ENCODE measurements at regions not wholly inside any gene's neighbourhood (a gene's known extent, or its start where the extent isn't known, plus 50 kb on each side); places are given as distances from the start of the nearest gene placed in this dataset.
"Not testable (repeated sequence)": the region's sequence is repeated elsewhere in the genome, so short reads cannot be mapped to it uniquely, and the experiment has no call there.

DNA sequence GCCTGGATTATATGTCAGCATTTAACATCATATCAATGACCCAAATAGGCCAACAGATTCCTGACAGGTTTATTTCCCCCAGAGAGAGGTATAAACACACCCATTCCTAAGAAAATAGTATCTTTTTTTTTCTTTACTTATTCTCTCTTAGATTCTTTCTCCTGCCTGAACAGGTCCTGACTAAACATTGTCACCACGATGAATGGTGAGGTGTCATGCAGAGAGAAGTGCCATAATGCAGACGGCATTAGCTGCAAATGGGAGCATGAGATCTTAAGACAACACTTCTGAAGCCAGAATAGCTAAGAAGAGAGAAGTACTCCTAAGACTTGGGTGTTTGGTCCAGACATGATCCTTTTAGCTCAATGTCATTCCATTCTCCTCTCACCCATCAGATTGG is 131.3 kb downstream of the ZNF648 start:
- TF ChIP-seq, protein P1, sequence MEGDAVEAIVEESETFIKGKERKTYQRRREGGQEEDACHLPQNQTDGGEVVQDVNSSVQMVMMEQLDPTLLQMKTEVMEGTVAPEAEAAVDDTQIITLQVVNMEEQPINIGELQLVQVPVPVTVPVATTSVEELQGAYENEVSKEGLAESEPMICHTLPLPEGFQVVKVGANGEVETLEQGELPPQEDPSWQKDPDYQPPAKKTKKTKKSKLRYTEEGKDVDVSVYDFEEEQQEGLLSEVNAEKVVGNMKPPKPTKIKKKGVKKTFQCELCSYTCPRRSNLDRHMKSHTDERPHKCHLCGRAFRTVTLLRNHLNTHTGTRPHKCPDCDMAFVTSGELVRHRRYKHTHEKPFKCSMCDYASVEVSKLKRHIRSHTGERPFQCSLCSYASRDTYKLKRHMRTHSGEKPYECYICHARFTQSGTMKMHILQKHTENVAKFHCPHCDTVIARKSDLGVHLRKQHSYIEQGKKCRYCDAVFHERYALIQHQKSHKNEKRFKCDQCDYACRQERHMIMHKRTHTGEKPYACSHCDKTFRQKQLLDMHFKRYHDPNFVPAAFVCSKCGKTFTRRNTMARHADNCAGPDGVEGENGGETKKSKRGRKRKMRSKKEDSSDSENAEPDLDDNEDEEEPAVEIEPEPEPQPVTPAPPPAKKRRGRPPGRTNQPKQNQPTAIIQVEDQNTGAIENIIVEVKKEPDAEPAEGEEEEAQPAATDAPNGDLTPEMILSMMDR (IDR thresholded peaks at IDR 0.05): no peak
- intact Hi-C loops (cut with DNase I): no loop called here
- H3K36me3 ChIP-seq: no peaks in the 10 kb centered on the region
- DNase-seq (ENCODE audit: low spot score in 2 of 2): no peak
- H3K27ac ChIP-seq: no peak overlapping the region
- no peak overlapping the region for H3K4me3 ChIP-seq
- no peaks in the 10 kb centered on the region for H3K27me3 ChIP-seq
- no peaks in the 10 kb centered on the region for H3K9me3 ChIP-seq
- no peaks in the 10 kb centered on the region for H3K4me1 ChIP-seq

DNA sequence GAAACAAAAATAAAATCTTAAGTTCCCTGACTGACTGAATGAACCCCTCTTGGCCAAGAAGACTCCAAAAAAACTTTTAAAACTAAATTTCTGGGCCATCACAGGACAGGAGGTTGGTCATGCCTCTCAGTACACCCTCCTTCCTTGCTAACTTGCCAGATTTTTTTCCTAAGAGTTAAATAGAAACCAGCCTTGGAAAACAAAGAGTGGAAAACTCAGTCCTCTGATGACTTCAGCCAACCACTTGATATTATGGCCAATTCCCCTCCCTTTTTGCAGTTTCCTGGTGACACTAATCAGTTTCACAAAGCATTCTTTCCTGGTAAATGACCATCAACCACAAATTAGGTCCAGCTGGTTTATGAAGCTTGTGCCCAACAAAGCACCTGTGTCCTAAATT is 134.8 kb downstream of the ZNF648 start:
- H3K9me3 ChIP-seq: no peaks in the 10 kb centered on the region
- intact Hi-C loops (cut with DNase I): no loop called here
- DNase-seq (ENCODE audit: low spot score in 2 of 2): no peak
- H3K27ac ChIP-seq: no peak overlapping the region
- no peak overlapping the region for H3K4me3 ChIP-seq
- TF ChIP-seq, protein P1 (IDR thresholded peaks at IDR 0.05): no peak
- H3K4me1 ChIP-seq: no peaks in the 10 kb centered on the region
- no peaks in the 10 kb centered on the region for H3K36me3 ChIP-seq
- no peaks in the 10 kb centered on the region for H3K27me3 ChIP-seq

DNA sequence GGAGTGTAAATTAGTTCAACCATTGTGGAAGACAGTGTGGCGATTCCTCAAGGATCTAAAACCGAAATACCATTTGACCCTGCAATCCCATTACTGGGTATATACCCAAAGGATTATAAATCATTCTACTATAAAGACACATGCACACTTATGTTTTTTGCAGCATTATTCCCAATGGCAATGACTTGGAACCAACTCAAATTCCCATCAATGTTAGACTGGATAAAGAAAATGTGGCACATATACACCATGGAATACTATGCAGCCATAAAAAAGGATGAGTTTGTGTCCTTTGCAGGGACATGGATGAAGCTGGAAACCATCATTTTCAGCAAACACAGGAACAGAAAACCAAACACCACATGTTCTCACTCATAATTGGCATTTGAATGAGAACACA is 137.5 kb downstream of the ZNF648 start:
- DNase-seq (ENCODE audit: low spot score in 2 of 2); intact Hi-C loops (cut with DNase I); H3K9me3 ChIP-seq; H3K27ac ChIP-seq; H3K27me3 ChIP-seq; H3K36me3 ChIP-seq; H3K4me1 ChIP-seq; H3K4me3 ChIP-seq: not testable (repeated sequence)

DNA sequence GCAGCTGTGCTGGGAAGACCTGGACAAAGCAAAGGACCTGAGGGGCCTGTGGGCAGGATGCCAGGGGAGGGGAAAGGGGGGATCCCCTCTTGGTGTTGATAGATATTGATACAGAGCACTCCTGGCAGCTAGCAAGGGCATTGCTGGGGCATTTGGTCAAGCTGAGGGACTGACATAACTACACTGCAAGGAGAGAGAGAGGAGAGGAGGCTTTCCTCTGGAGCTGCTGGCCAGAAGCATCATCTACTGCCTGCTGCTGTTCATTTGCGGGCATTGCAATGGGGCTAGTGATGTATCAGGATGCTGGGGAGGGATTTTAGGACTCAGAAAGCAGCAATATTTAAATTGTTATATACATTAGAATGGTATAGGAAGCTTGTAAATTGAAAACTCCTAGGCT is 142.0 kb downstream of the ZNF648 start:
- Histone ChIP-seq H3K27ac (no peak overlapping the region), H3K27me3 (no peaks in the 10 kb centered on the region), H3K36me3 (no peaks in the 10 kb centered on the region), H3K9me3 (no peaks in the 10 kb centered on the region), H3K4me3 (no peak overlapping the region), H3K4me1 (no peaks in the 10 kb centered on the region)
- TF ChIP-seq, protein P1 (IDR thresholded peaks at IDR 0.05): no peak
- intact Hi-C loops (cut with DNase I): no loop called here
- DNase-seq (ENCODE audit: low spot score in 2 of 2): no peak

DNA sequence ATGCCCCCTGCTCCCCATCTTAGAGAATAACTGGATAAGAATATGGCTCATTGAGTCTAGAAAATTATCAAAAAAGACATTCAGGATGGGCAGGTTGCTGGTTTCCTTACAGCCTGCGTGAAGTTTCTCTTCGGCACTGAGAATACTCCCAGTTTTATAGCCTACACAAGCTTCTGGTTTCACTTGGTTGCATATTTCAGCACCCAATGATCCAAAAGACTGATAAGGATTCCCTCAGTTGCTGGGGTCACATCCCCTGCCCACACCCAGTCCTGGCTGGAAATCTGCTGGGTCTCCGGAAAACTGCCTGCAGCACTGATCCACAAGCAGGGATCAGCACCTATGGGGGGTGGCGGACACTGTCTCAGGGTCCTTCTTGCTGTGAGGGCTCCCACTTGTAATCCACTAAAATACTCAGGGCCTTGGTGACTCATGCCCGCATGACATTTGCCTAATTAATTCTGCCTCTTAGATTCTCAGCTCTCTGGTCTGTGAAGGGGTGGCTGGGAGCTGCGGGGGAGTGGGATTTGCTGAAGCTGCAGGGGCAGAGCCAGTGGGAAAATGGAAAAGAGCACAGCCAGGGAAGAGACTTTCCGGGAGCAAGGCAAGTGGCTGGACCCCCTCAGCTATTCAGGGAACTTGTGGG is 142.5 kb downstream of the ZNF648 start:
- H3K27me3 ChIP-seq: no peaks in the 10 kb centered on the region
- TF ChIP-seq, protein P1 (IDR thresholded peaks at IDR 0.05): no peak
- no peak overlapping the region for H3K27ac ChIP-seq
- intact Hi-C loops (cut with DNase I): no loop called here
- H3K4me1 ChIP-seq: no peaks in the 10 kb centered on the region
- DNase-seq (ENCODE audit: low spot score in 2 of 2): no peak
- H3K9me3 ChIP-seq: no peaks in the 10 kb centered on the region
- H3K36me3 ChIP-seq: no peaks in the 10 kb centered on the region
- no peak overlapping the region for H3K4me3 ChIP-seq

DNA sequence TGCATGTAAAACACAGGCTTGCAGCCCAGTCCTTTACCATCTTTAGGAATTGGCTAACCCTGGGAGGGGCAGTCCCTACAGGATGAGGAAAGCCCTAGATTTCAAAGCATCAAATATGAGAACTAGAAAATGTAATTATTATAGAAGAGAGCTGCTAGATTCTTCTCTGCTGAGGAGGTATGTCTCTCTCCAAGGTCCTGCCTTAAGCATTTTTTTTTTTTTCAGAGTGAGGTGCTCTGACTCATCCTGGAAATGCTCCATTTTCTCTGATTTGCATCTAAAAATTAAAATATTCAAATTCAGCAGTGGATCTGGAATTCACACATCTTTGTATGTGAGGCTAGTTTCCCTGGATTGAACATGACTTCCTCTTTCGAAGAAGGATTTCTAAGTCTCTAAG is 149.8 kb downstream of the ZNF648 start:
- no peak overlapping the region for H3K27ac ChIP-seq
- no peaks in the 10 kb centered on the region for H3K4me1 ChIP-seq
- H3K9me3 ChIP-seq: no peaks in the 10 kb centered on the region
- no peaks in the 10 kb centered on the region for H3K27me3 ChIP-seq
- intact Hi-C loops (cut with DNase I): no loop called here
- H3K4me3 ChIP-seq: no peak overlapping the region
- DNase-seq (ENCODE audit: low spot score in 2 of 2): no peak
- no peaks in the 10 kb centered on the region for H3K36me3 ChIP-seq
- TF ChIP-seq, protein P1 (IDR thresholded peaks at IDR 0.05): no peak

Data from ascending aorta (tissue), 2 donors.